ENCODE measurements at regions not wholly inside any gene's neighbourhood (a gene's known extent, or its start where the extent isn't known, plus 50 kb on each side); places are given as distances from the start of the nearest gene placed in this dataset.

- no peak for TF ChIP-seq POLR2A (IDR thresholded peaks at IDR 0.05; ENCODE audit: low read depth, low read length)
- TF ChIP-seq POLR2AphosphoS5 (IDR thresholded peaks at IDR 0.05; ENCODE audit: low read depth, low read length): no peak
These were observed 98.3 kb upstream of the CAMK1G start for GRCh38 chr1:209485167-209485566.

All from GM12892 (cell line).